ENCODE measurements at regions not wholly inside any gene's neighbourhood (a gene's known extent, or its start where the extent isn't known, plus 50 kb on each side); places are given as distances from the start of the nearest gene placed in this dataset.

GRCh38 chr14:65993996-65994395 lies 492.2 kb upstream of the CCDC196 start:
- TF ChIP-seq CTCF (IDR thresholded peaks at IDR 0.05; ENCODE audit: low read depth, low read length, missing control alignments) = no peak
- no peak for DNase-seq
- in situ Hi-C loops (cut with HindIII; ENCODE audit: low pct_ligation_motif_present, low sequenced_read_pairs) = no loop called here

GRCh38 chr14:65997347-65997746 lies 488.8 kb upstream of the CCDC196 start:
- in situ Hi-C loops (cut with HindIII; ENCODE audit: low pct_ligation_motif_present, low sequenced_read_pairs) = no loop called here
- no peak overlapping the region for H3K4me3 ChIP-seq (ENCODE audit: low read depth, low read length)
- no peak for TF ChIP-seq CTCF (IDR thresholded peaks at IDR 0.05; ENCODE audit: low read depth, low read length, missing control alignments)
- no peak for DNase-seq
- H3K27ac ChIP-seq = no peak overlapping the region
- no peaks in the 10 kb centered on the region for H3K27me3 ChIP-seq (replicated peaks)
- H3K36me3 ChIP-seq (replicated peaks) = no peaks in the 10 kb centered on the region

More at GRCh38 chr14:65993996-65994395, 492.2 kb upstream of the CCDC196 start:
- Histone ChIP-seq H3K27ac (no peak overlapping the region), H3K36me3 (replicated peaks) (no peaks in the 10 kb centered on the region), H3K4me3 (ENCODE audit: low read depth, low read length) (no peak overlapping the region), H3K27me3 (replicated peaks) (no peaks in the 10 kb centered on the region)

- no peak for TF ChIP-seq CTCF (IDR thresholded peaks at IDR 0.05; ENCODE audit: low read depth, low read length, missing control alignments)
- in situ Hi-C loops (cut with HindIII; ENCODE audit: low pct_ligation_motif_present, low sequenced_read_pairs) = no loop called here
- no peak overlapping the region for H3K27ac ChIP-seq
- no peak for DNase-seq
- no peak overlapping the region for H3K4me3 ChIP-seq (ENCODE audit: low read depth, low read length)
- H3K36me3 ChIP-seq (replicated peaks) = no peaks in the 10 kb centered on the region
- H3K27me3 ChIP-seq (replicated peaks) = no peaks in the 10 kb centered on the region
Measured at GRCh38 chr14:65999865-66000264, 486.3 kb upstream of the CCDC196 start.

- in situ Hi-C loops (cut with HindIII; ENCODE audit: low pct_ligation_motif_present, low sequenced_read_pairs) = no loop called here
- no peak for TF ChIP-seq CTCF (IDR thresholded peaks at IDR 0.05; ENCODE audit: low read depth, low read length, missing control alignments)
Measured at GRCh38 chr14:66000766-66001165, 485.4 kb upstream of the CCDC196 start.

GRCh38 chr14:66001356-66001755 lies 484.8 kb upstream of the CCDC196 start:
- no peak for TF ChIP-seq CTCF (IDR thresholded peaks at IDR 0.05; ENCODE audit: low read depth, low read length, missing control alignments)
- Histone ChIP-seq H3K27ac (no peak overlapping the region), H3K27me3 (replicated peaks) (no peaks in the 10 kb centered on the region), H3K4me3 (ENCODE audit: low read depth, low read length) (no peak overlapping the region), H3K36me3 (replicated peaks) (no peaks in the 10 kb centered on the region)
- in situ Hi-C loops (cut with HindIII; ENCODE audit: low pct_ligation_motif_present, low sequenced_read_pairs) = no loop called here
- no peak for DNase-seq

More at GRCh38 chr14:66000766-66001165, 485.4 kb upstream of the CCDC196 start:
- no peaks in the 10 kb centered on the region for H3K36me3 ChIP-seq (replicated peaks)
- H3K27me3 ChIP-seq (replicated peaks) = no peaks in the 10 kb centered on the region
- no peak for DNase-seq
- no peak overlapping the region for H3K27ac ChIP-seq
- no peak overlapping the region for H3K4me3 ChIP-seq (ENCODE audit: low read depth, low read length)

- in situ Hi-C loops (cut with HindIII; ENCODE audit: low pct_ligation_motif_present, low sequenced_read_pairs) = no loop called here
- H3K36me3 ChIP-seq (replicated peaks) = no peaks in the 10 kb centered on the region
- TF ChIP-seq CTCF (IDR thresholded peaks at IDR 0.05; ENCODE audit: low read depth, low read length, missing control alignments) = no peak
Measured at GRCh38 chr14:66003082-66003730, 483.0 kb upstream of the CCDC196 start.

More at GRCh38 chr14:66003082-66003730, 483.0 kb upstream of the CCDC196 start:
- Histone ChIP-seq H3K4me3 (ENCODE audit: low read depth, low read length) (no peak overlapping the region), H3K27me3 (replicated peaks) (no peaks in the 10 kb centered on the region), H3K27ac (no peak overlapping the region)
- DNase-seq = no peak

Data from brain microvascular endothelial cell (primary cell).